Spleen (tissue), 11 donors: ENCODE measurements at regions not wholly inside any gene's neighbourhood (a gene's known extent, or its start where the extent isn't known, plus 50 kb on each side); places are given as distances from the start of the nearest gene placed in this dataset.

ENCODE experiments used
- DNase-seq: peaks from one replicate; pipeline ENCODE4 v3.0.0-alpha.2; 2020
- H3K27ac ChIP-seq, 8 donors: fragments of 200-600 bp; sonication (generic) in 7 of 8; 1 replicate in 4 of 8; 2 replicates in 4 of 8; pipeline versions ENCODE4 v1.5.0 to v1.8.0; 2016 to 2021; ENCODE audit warnings: inconsistent platforms in 4 of 8, mild to moderate bottlenecking in 4 of 8, moderate library complexity in 1 of 8
- H3K27me3 ChIP-seq, 7 donors: fragments of 200-600 bp; sonication (generic) in 6 of 7; replicated peaks in 1 of 7; 1 replicate in 4 of 7; 2 replicates in 3 of 7; pipeline versions ENCODE4 v1.5.0 to v1.8.0; 2016 to 2021; ENCODE audit warnings: inconsistent platforms in 3 of 7, mild to moderate bottlenecking in 1 of 7
- H3K36me3 ChIP-seq, 6 donors: fragments of 200-600 bp; sonication (generic) in 5 of 6; 1 replicate in 4 of 6; 2 replicates in 2 of 6; pipeline versions ENCODE4 v1.5.0 to v1.8.0; 2016 to 2021; ENCODE audit warnings: inconsistent platforms in 2 of 6
- H3K4me1 ChIP-seq, 6 donors: fragments of 200-600 bp; sonication (generic) in 5 of 6; 1 replicate in 3 of 6; 2 replicates in 3 of 6; pipeline versions ENCODE4 v1.5.0 to v1.8.0; 2016 to 2021; ENCODE audit warnings: inconsistent platforms in 3 of 6
- H3K4me3 ChIP-seq, 8 donors: fragments of 200-600 bp; sonication (generic) in 7 of 8; 1 replicate in 4 of 8; 2 replicates in 4 of 8; pipeline versions ENCODE4 v1.5.0 to v1.8.0; 2016 to 2021; ENCODE audit warnings: inconsistent platforms in 4 of 8, mild to moderate bottlenecking in 4 of 8, moderate library complexity in 2 of 8
- H3K9me3 ChIP-seq, 8 donors: fragments of 200-600 bp; sonication (generic) in 7 of 8; 1 replicate in 4 of 8; 2 replicates in 4 of 8; pipeline versions ENCODE4 v1.5.0 to v1.8.0; 2016 to 2021; ENCODE audit warnings: inconsistent platforms in 4 of 8
- POLR2A ChIP-seq, 3 donors: fragments of 450-650 bp; IDR thresholded peaks; one replicate each; pipeline ENCODE4 v1.5.1; 2017; ENCODE audit warnings: antibody characterized with exemption in 3 of 3, mild to moderate bottlenecking in 1 of 3
- POLR2AphosphoS5 ChIP-seq, 3 donors: sonication (generic); formaldehyde crosslinking; IDR thresholded peaks; one replicate each; pipeline ENCODE4 v1.5.1; 2017; ENCODE audit warnings: antibody characterized with exemption in 3 of 3
- WGBS, 5 donors: extraction: QIAGEN DNeasy Blood & Tissue Kit in 3 of 5; methylation state at CpG; one replicate each; pipeline versions ENCODE4 v1.1.5 to v1.1.7; 2013 to 2018; 5-methylcytosine and 5-hydroxymethylcytosine counted together
- intact Hi-C: fragments of 100-400 bp; cut with DNase I; formaldehyde crosslinking; loops from one replicate; pipeline ENCODE4 v1.15.0; 2023; ENCODE audit warnings: low total_unique reads
- TF ChIP-seq, protein P1 (sequence below), 11 experiments: fragments of 200-600 bp in 7 of 11; fragments of 450-650 bp in 4 of 11; sonication (generic) in 4 of 11; IDR thresholded peaks in 8 of 11; conservative IDR thresholded peaks in 3 of 11; 1 replicate in 7 of 11; 2 replicates in 4 of 11; pipeline versions ENCODE4 v1.4.0 to v1.8.0; 2016 to 2021; ENCODE audit warnings: antibody characterized with exemption in 11 of 11, inconsistent platforms in 4 of 11, mild to moderate bottlenecking in 1 of 11
- donor health status: healthy with polysubstance abuse.
- donor health status: DM: no; HTN: no; CAD: no; lungs with moderate emphysema.
- donor health status: DM: no; HTN: no; CAD: no.
- donor health status: Bipolar disorder and iron deficiency.
- donor health status: healthy.
- donor health status: DM: no; HTN: no; CAD: no.
- donor health status: DM: yes; HTN: yes; CAD: no.

DNA sequence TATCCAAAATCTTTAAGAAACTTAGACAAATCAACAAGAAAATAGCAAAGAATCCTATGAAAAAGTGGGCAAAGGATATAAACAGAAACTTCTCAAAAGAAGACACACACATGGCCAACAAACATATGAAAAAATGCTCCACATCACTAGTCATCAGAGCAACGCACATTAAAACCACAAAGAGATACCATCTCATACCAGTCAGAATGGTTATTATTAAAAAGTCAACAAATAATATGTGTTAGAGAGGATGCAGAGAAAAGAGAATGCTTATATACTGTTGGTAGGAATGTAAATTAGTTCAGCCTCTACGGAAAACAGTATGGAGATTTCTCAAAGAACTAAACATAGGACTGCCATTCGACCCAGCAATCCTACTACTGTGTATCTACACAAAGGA, 212.0 kb upstream of the DTNBP1 start:
- intact Hi-C loops: no loop called here

DNA sequence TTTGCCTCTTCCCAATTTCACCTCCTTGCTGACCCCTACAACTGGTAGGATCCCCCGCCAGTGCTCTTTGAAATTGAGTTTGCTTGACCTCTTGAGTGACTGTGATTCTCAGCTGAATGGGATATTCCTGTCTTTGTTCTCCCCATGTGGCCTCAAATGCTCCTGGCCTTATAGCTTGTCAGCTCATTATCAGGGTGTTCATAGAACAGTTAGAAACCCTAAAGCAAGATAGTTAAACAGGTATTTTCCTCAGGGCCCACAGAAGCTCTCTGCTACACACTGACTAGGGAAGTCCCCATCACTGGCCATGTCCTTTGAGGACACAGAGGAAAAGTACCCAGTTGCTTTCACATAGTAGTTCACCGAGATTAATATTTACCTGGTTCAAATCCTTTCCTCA, 211.5 kb upstream of the DTNBP1 start:
- H3K4me1 ChIP-seq: peaks cover under 1 to 25% (median 7%) of the 10 kb centered on the region in 6 donors

More for the DNA sequence above, 212.0 kb upstream of the DTNBP1 start:
- Histone ChIP-seq H3K4me1 (peaks cover 4 to 30% (median 12%) of the 10 kb centered on the region in 6 donors), H3K4me3 (no peak overlapping the region), H3K9me3 (no peaks in the 10 kb centered on the region), H3K27me3 (no peaks in the 10 kb centered on the region), H3K36me3 (no peaks in the 10 kb centered on the region), H3K27ac (no peak overlapping the region)
- WGBS, 5 donors: 78 to 84% (median 80%) methylated on average over 3 of the region's 3 CpGs
- no peak for DNase-seq
- TF ChIP-seq POLR2A (IDR thresholded peaks at IDR 0.05): no peak
- TF ChIP-seq, protein P1, sequence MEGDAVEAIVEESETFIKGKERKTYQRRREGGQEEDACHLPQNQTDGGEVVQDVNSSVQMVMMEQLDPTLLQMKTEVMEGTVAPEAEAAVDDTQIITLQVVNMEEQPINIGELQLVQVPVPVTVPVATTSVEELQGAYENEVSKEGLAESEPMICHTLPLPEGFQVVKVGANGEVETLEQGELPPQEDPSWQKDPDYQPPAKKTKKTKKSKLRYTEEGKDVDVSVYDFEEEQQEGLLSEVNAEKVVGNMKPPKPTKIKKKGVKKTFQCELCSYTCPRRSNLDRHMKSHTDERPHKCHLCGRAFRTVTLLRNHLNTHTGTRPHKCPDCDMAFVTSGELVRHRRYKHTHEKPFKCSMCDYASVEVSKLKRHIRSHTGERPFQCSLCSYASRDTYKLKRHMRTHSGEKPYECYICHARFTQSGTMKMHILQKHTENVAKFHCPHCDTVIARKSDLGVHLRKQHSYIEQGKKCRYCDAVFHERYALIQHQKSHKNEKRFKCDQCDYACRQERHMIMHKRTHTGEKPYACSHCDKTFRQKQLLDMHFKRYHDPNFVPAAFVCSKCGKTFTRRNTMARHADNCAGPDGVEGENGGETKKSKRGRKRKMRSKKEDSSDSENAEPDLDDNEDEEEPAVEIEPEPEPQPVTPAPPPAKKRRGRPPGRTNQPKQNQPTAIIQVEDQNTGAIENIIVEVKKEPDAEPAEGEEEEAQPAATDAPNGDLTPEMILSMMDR (IDR thresholded peaks at IDR 0.05 in 8 of 11, conservative IDR thresholded peaks at IDR 0.05 in 3 of 11): no peak
- TF ChIP-seq POLR2AphosphoS5 (IDR thresholded peaks at IDR 0.05): no peak

GRCh38 chr6:15872241-15873103, 209.6 kb upstream of the DTNBP1 start:
- H3K27me3 ChIP-seq: no peaks in the 10 kb centered on the region
- H3K36me3 ChIP-seq: no peaks in the 10 kb centered on the region
- 46 to 55% (median 52%) methylated on average over 11 of the region's 11 CpGs for WGBS, 5 donors
- H3K9me3 ChIP-seq: no peaks in the 10 kb centered on the region
- H3K27ac ChIP-seq: no peak overlapping the region
- intact Hi-C loops: no loop called here
- TF ChIP-seq POLR2AphosphoS5 (IDR thresholded peaks at IDR 0.05): no peak
- TF ChIP-seq POLR2A (IDR thresholded peaks at IDR 0.05): no peak
- TF ChIP-seq, protein P1 (IDR thresholded peaks at IDR 0.05 in 8 of 11, conservative IDR thresholded peaks at IDR 0.05 in 3 of 11): no peak
- H3K4me3 ChIP-seq: no peak overlapping the region
- DNase-seq: no peak
- H3K4me1 ChIP-seq: peaks cover 0 to 16% (median 3%) of the 10 kb centered on the region in 6 donors

More for the DNA sequence above, 211.5 kb upstream of the DTNBP1 start:
- intact Hi-C loops: no loop called here
- TF ChIP-seq POLR2A (IDR thresholded peaks at IDR 0.05): no peak
- TF ChIP-seq, protein P1 (IDR thresholded peaks at IDR 0.05 in 8 of 11, conservative IDR thresholded peaks at IDR 0.05 in 3 of 11): no peak
- no peak for TF ChIP-seq POLR2AphosphoS5 (IDR thresholded peaks at IDR 0.05)
- Histone ChIP-seq H3K27me3 (no peaks in the 10 kb centered on the region), H3K4me3 (no peak overlapping the region), H3K27ac (no peak overlapping the region), H3K9me3 (no peaks in the 10 kb centered on the region), H3K36me3 (no peaks in the 10 kb centered on the region)
- DNase-seq: no peak
- 90 to 94% (median 93%) methylated on average over 2 of the region's 2 CpGs for WGBS, 5 donors

DNA sequence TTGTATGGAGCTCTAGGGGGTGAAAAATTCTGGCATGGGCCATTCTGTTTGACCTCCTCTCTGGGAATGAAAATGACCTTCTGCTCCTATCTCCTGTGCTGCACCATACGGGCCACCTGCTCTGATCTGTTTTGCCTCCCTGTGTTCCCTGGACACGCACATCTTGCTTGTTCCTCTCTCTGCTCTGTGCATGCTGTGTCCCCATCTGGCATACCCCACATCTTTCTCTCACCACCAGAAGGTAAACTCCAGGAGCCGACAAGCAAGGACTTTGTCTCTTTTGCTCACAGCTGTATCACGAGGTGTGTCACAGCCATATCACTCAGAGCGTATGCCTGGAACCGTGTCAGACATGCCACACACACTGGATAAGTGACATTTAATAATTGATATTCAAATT, 208.4 kb upstream of the DTNBP1 start:
- Histone ChIP-seq H3K27ac (no peak overlapping the region), H3K4me3 (no peak overlapping the region), H3K9me3 (no peaks in the 10 kb centered on the region), H3K36me3 (no peaks in the 10 kb centered on the region), H3K27me3 (no peaks in the 10 kb centered on the region), H3K4me1 (peaks cover 0 to 10% (median 3%) of the 10 kb centered on the region in 6 donors)
- intact Hi-C loops: no loop called here
- whole genome bisulfite sequencing, 5 donors: 85 to 94% (median 89%) methylated on average over 6 of the region's 6 CpGs
- DNase-seq: no peak
- TF ChIP-seq POLR2AphosphoS5 (IDR thresholded peaks at IDR 0.05) (no peak), POLR2A (IDR thresholded peaks at IDR 0.05) (no peak)
- TF ChIP-seq, protein P1 (IDR thresholded peaks at IDR 0.05 in 8 of 11, conservative IDR thresholded peaks at IDR 0.05 in 3 of 11): no peak
